Uterus (tissue), 2 donors: ENCODE measurements at regions not wholly inside any gene's neighbourhood (a gene's known extent, or its start where the extent isn't known, plus 50 kb on each side); places are given as distances from the start of the nearest gene placed in this dataset.

Source experiments
- POLR2A ChIP-seq, 2 donors: fragments of 450-650 bp; IDR thresholded peaks; one replicate each; pipeline ENCODE4 v1.6.1; 2016; ENCODE audit warnings: antibody characterized with exemption in 2 of 2, mild to moderate bottlenecking in 1 of 2, moderate library complexity in 1 of 2
- TF ChIP-seq, protein P1 (sequence below), 4 experiments: fragments of 200-600 bp in 2 of 4; fragments of 450-650 bp in 2 of 4; sonication (generic) in 2 of 4; IDR thresholded peaks; one replicate each; pipeline ENCODE4 v1.5.1; 2016 to 2019; ENCODE audit warnings: antibody characterized with exemption in 4 of 4, mild to moderate bottlenecking in 2 of 4, moderate library complexity in 1 of 4

DNA sequence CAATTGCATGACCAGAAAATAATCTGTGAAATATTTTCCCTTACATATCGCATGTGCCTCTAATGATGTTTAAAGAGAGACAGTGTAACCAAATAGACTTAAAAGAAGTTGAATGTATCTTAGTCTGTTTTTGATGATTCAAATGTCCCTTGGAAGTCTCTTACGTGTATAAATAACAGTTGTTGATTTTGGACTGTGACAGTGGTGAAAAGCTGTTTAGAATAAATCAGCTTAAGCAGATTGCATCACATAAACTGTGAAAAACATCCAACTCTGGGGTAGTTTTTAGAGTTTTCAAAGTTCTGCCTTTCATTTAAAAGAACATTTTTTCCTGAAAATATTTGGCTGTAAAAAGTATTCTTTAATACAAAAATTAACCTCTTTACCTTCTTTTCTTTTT is 301.1 kb downstream of the PRR16 start:
- TF ChIP-seq, protein P1, sequence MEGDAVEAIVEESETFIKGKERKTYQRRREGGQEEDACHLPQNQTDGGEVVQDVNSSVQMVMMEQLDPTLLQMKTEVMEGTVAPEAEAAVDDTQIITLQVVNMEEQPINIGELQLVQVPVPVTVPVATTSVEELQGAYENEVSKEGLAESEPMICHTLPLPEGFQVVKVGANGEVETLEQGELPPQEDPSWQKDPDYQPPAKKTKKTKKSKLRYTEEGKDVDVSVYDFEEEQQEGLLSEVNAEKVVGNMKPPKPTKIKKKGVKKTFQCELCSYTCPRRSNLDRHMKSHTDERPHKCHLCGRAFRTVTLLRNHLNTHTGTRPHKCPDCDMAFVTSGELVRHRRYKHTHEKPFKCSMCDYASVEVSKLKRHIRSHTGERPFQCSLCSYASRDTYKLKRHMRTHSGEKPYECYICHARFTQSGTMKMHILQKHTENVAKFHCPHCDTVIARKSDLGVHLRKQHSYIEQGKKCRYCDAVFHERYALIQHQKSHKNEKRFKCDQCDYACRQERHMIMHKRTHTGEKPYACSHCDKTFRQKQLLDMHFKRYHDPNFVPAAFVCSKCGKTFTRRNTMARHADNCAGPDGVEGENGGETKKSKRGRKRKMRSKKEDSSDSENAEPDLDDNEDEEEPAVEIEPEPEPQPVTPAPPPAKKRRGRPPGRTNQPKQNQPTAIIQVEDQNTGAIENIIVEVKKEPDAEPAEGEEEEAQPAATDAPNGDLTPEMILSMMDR (IDR thresholded peaks at IDR 0.05) = no peak
- TF ChIP-seq POLR2A (IDR thresholded peaks at IDR 0.05) = no peak
